H1 (cell line): ENCODE measurements at regions not wholly inside any gene's neighbourhood (a gene's known extent, or its start where the extent isn't known, plus 50 kb on each side); places are given as distances from the start of the nearest gene placed in this dataset.

ENCODE experiments used
- CHD7 ChIP-seq: fragments of 300-600 bp; sonication (generic); IDR thresholded peaks from 2 replicates; pipeline ENCODE4 v1.7.1; 2012; ENCODE audit warnings: low read length, moderate library complexity, mild to moderate bottlenecking, inconsistent platforms; ENCODE audit not compliant: insufficient replicate concordance

DNA sequence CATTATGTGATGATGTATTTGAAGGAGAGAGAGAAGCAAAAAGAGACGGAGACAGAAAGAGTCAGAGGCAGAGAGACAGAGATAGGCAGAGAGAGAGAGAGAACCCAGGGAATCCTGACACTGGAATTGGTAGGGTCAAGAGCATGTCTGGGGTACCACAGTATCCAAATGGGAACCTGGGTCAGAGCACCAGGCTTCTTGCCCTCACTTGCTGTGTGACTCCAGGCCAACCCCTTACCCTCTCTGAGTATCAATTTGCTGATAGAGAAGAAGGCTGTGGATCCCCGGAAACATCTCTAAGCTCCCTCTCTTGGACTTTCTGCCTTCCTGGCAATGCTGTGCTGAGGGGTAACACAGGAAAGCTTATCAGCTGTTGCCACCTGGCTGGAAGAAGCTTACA lies 385.3 kb upstream of the SULF2 start (continued):
- TF ChIP-seq CHD7 = no peak
